Sigmoid colon (tissue), 6 donors: ENCODE measurements at regions not wholly inside any gene's neighbourhood (a gene's known extent, or its start where the extent isn't known, plus 50 kb on each side); places are given as distances from the start of the nearest gene placed in this dataset.

Experiments used
- DNase-seq: peaks from one replicate; pipeline ENCODE4 v3.0.0-alpha.2; 2019
- H3K27ac ChIP-seq, 4 donors: fragments of 200-600 bp; sonication (generic); one replicate each; pipeline ENCODE4 v1.5.1; 2016 to 2019; ENCODE audit warnings: mild to moderate bottlenecking in 1 of 4
- H3K27me3 ChIP-seq, 3 donors: fragments of 200-600 bp; sonication (generic); one replicate each; pipeline ENCODE4 v1.5.1; 2019; ENCODE audit warnings: mild to moderate bottlenecking in 1 of 3
- H3K36me3 ChIP-seq, 4 donors: fragments of 200-600 bp; sonication (generic); one replicate each; pipeline ENCODE4 v1.5.1; 2016 to 2019
- H3K4me1 ChIP-seq, 4 donors: fragments of 200-600 bp; sonication (generic); one replicate each; pipeline ENCODE4 v1.5.1; 2017 to 2019
- H3K4me3 ChIP-seq, 4 donors: fragments of 200-600 bp; sonication (generic); one replicate each; pipeline ENCODE4 v1.5.1; 2017 to 2019; ENCODE audit warnings: mild to moderate bottlenecking in 2 of 4, moderate library complexity in 1 of 4
- H3K9me3 ChIP-seq, 4 donors: fragments of 200-600 bp in 3 of 4; sonication (generic) in 3 of 4; one replicate each; pipeline versions ENCODE4 v1.5.1 to v1.6.1; 2013 to 2019
- EP300 ChIP-seq, 4 donors: sonication (generic); formaldehyde crosslinking; IDR thresholded peaks; one replicate each; pipeline ENCODE4 v1.6.1; 2017; ENCODE audit warnings: antibody characterized with exemption in 4 of 4
- POLR2A ChIP-seq, 2 donors: fragments of 450-650 bp; IDR thresholded peaks; one replicate each; pipeline ENCODE4 v1.6.1; 2016; ENCODE audit warnings: antibody characterized with exemption in 2 of 2, mild to moderate bottlenecking in 2 of 2, moderate library complexity in 2 of 2
- POLR2AphosphoS5 ChIP-seq, 4 donors: sonication (generic); formaldehyde crosslinking; IDR thresholded peaks; one replicate each; pipeline ENCODE4 v1.6.1; 2017; ENCODE audit warnings: antibody characterized with exemption in 4 of 4
- WGBS, 2 donors: extraction: QIAGEN DNeasy Blood & Tissue Kit; methylation state at CpG; one replicate each; pipeline ENCODE4 v1.1.7; 2013; 5-methylcytosine and 5-hydroxymethylcytosine counted together
- intact Hi-C: fragments of 100-400 bp; cut with DNase I; formaldehyde crosslinking; loops from one replicate; pipeline ENCODE4 v1.15.1; 2023
- TF ChIP-seq, protein P1 (sequence below), 4 experiments: fragments of 450-650 bp in 3 of 4; fragments of 200-600 bp in 1 of 4; IDR thresholded peaks; one replicate each; pipeline ENCODE4 v1.5.1; 2016 to 2019; ENCODE audit warnings: antibody characterized with exemption in 4 of 4, mild to moderate bottlenecking in 3 of 4, moderate library complexity in 2 of 4
- donor health status: healthy with polysubstance abuse.
- donor health status: healthy.

- no peak overlapping the region for H3K27ac ChIP-seq
- no peaks in the 10 kb centered on the region for H3K9me3 ChIP-seq
- no peak overlapping the region for H3K4me3 ChIP-seq
- 70 to 88% methylated on average over 8 of the region's 8 CpGs for whole genome bisulfite sequencing, 2 donors
- no peak for DNase-seq
- no peak for TF ChIP-seq POLR2A (IDR thresholded peaks at IDR 0.05)
- TF ChIP-seq, protein P1, sequence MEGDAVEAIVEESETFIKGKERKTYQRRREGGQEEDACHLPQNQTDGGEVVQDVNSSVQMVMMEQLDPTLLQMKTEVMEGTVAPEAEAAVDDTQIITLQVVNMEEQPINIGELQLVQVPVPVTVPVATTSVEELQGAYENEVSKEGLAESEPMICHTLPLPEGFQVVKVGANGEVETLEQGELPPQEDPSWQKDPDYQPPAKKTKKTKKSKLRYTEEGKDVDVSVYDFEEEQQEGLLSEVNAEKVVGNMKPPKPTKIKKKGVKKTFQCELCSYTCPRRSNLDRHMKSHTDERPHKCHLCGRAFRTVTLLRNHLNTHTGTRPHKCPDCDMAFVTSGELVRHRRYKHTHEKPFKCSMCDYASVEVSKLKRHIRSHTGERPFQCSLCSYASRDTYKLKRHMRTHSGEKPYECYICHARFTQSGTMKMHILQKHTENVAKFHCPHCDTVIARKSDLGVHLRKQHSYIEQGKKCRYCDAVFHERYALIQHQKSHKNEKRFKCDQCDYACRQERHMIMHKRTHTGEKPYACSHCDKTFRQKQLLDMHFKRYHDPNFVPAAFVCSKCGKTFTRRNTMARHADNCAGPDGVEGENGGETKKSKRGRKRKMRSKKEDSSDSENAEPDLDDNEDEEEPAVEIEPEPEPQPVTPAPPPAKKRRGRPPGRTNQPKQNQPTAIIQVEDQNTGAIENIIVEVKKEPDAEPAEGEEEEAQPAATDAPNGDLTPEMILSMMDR (IDR thresholded peaks at IDR 0.05) = no peak
- no peak for TF ChIP-seq EP300 (IDR thresholded peaks at IDR 0.05)
- TF ChIP-seq POLR2AphosphoS5 (IDR thresholded peaks at IDR 0.05) = no peak
- peaks cover 0 to 11% (median 0%) of the 10 kb centered on the region in 4 donors for H3K4me1 ChIP-seq
- intact Hi-C loops = no loop called here
- H3K36me3 ChIP-seq = no peaks in the 10 kb centered on the region
- no peaks in the 10 kb centered on the region for H3K27me3 ChIP-seq
Measured at GRCh38 chr10:28949005-28950004, 272.0 kb downstream of the BAMBI start.

DNA sequence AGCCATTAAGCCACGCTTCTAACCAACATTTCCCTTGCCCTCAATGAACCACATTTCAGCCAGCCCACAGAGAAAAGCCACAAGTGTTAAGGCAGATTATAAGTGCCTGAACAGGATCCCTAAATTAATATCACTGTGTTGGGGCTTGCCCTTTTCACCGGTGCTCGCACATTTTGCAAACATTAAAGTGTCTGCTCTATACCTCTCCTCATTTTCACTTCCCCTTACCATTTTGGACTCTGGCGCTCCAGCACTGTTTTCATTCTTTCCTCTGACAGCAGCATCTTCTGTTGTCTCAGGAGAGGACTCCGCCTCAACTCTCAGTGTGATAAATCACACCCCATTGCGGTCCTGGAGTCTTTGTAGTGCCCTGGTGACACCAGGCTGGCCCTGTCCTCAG is 274.2 kb downstream of the BAMBI start:
- Histone ChIP-seq H3K27ac (no peak overlapping the region), H3K4me1 (peaks cover 0 to 7% (median 0%) of the 10 kb centered on the region in 4 donors), H3K36me3 (no peaks in the 10 kb centered on the region), H3K27me3 (no peaks in the 10 kb centered on the region), H3K4me3 (no peak overlapping the region), H3K9me3 (no peaks in the 10 kb centered on the region)
- no peak for DNase-seq
- no peak for TF ChIP-seq POLR2A (IDR thresholded peaks at IDR 0.05)
- no peak for TF ChIP-seq POLR2AphosphoS5 (IDR thresholded peaks at IDR 0.05)
- TF ChIP-seq, protein P1 (IDR thresholded peaks at IDR 0.05) = no peak
- no peak for TF ChIP-seq EP300 (IDR thresholded peaks at IDR 0.05)
- 75 to 83% methylated on average over 6 of the region's 6 CpGs for WGBS, 2 donors
- intact Hi-C loops = no loop called here

DNA sequence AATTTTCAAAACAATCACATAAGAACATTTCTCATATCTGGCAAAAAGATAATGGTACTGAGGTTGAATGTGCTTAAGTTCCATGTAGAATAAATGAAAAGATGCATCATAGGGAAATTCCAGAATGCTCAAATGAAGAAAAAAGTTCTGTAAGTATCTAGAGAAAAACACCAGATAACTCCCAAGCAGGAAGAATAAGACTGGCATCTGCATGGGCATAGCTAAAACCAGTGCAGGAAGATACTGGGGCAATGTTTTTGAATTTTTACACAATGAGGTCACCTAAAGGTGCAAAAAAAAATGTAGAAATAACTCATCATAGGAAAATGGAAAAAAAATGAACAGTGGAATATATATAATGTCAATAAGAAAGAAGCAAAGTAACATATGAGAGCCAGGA is 275.2 kb downstream of the BAMBI start:
- DNase-seq = no peak
- no peak overlapping the region for H3K4me3 ChIP-seq
- no peaks in the 10 kb centered on the region for H3K4me1 ChIP-seq
- no peaks in the 10 kb centered on the region for H3K27me3 ChIP-seq
- intact Hi-C loops = no loop called here
- H3K36me3 ChIP-seq = no peaks in the 10 kb centered on the region
- no peaks in the 10 kb centered on the region for H3K9me3 ChIP-seq
- TF ChIP-seq POLR2A (IDR thresholded peaks at IDR 0.05) (no peak), EP300 (IDR thresholded peaks at IDR 0.05) (no peak), POLR2AphosphoS5 (IDR thresholded peaks at IDR 0.05) (no peak)
- TF ChIP-seq, protein P1 (IDR thresholded peaks at IDR 0.05) = no peak
- no peak overlapping the region for H3K27ac ChIP-seq

DNA sequence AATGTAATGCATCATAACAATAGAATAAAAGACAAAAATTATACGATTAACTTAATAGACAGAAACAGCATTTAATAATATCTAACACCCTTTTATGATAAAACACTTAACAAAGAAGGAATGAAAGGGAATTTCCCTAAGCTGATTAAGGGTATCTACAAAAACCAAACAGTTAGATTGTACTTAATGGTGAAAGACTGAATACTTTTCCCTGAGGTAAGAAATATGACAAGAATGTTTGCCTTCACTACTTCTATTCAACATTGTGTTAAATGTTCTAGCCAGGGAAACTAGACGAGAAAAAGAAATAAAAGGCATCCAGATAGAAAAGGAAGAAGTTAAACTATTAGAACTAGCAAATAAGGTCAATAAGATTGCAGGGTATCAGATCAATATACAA is 276.9 kb downstream of the BAMBI start:
- Histone ChIP-seq H3K27me3 (no peaks in the 10 kb centered on the region), H3K27ac (no peak overlapping the region), H3K4me3 (no peak overlapping the region), H3K36me3 (no peaks in the 10 kb centered on the region), H3K9me3 (no peaks in the 10 kb centered on the region), H3K4me1 (no peaks in the 10 kb centered on the region)
- DNase-seq = no peak
- intact Hi-C loops = no loop called here
- TF ChIP-seq, protein P1 (IDR thresholded peaks at IDR 0.05) = no peak
- TF ChIP-seq POLR2A (IDR thresholded peaks at IDR 0.05) = no peak
- no peak for TF ChIP-seq EP300 (IDR thresholded peaks at IDR 0.05)
- TF ChIP-seq POLR2AphosphoS5 (IDR thresholded peaks at IDR 0.05) = no peak
- WGBS, 2 donors = 83 to 89% methylated on average over 2 of the region's 2 CpGs
